ENCODE measurements at regions not wholly inside any gene's neighbourhood (a gene's known extent, or its start where the extent isn't known, plus 50 kb on each side); places are given as distances from the start of the nearest gene placed in this dataset.
"Not testable (repeated sequence)": the region's sequence is repeated elsewhere in the genome, so short reads cannot be mapped to it uniquely, and the experiment has no call there.

GRCh38 chr2:23042216-23042906, 342.6 kb upstream of the KLHL29 start:
- Histone ChIP-seq H3K9me3 (ENCODE audit: control insufficient read depth, low read length) (no peaks in the 10 kb centered on the region), H3K4me3 (ENCODE audit: low read length) (peak overlapping the region; percentile 59), H3K36me3 (ENCODE audit: control insufficient read depth, insufficient read depth, low read length, severe bottlenecking) (no peaks in the 10 kb centered on the region), H3K27me3 (replicated peaks; ENCODE audit: control insufficient read depth, insufficient read depth, low read length) (no peaks in the 10 kb centered on the region), H3K9ac (ENCODE audit: low read length) (peak overlapping the region; percentile 68), H3K4me1 (ENCODE audit: control insufficient read depth, insufficient read depth, low read length) (peaks cover 24% of the 10 kb centered on the region)
- DNase-seq (ENCODE audit: low read depth) = peak; percentile 1

- Histone ChIP-seq H3K4me1 (ENCODE audit: control insufficient read depth, insufficient read depth, low read length) (peaks cover 8% of the 10 kb centered on the region), H3K27me3 (replicated peaks; ENCODE audit: control insufficient read depth, insufficient read depth, low read length) (no peaks in the 10 kb centered on the region), H3K9me3 (ENCODE audit: control insufficient read depth, low read length) (peaks cover 4% of the 10 kb centered on the region), H3K9ac (ENCODE audit: low read length) (no peak overlapping the region), H3K4me3 (ENCODE audit: low read length) (no peak overlapping the region), H3K36me3 (ENCODE audit: control insufficient read depth, insufficient read depth, low read length, severe bottlenecking) (no peaks in the 10 kb centered on the region)
- no peak for DNase-seq (ENCODE audit: low read depth)
These were observed 334.6 kb upstream of the KLHL29 start for GRCh38 chr2:23050388-23050787.

DNA sequence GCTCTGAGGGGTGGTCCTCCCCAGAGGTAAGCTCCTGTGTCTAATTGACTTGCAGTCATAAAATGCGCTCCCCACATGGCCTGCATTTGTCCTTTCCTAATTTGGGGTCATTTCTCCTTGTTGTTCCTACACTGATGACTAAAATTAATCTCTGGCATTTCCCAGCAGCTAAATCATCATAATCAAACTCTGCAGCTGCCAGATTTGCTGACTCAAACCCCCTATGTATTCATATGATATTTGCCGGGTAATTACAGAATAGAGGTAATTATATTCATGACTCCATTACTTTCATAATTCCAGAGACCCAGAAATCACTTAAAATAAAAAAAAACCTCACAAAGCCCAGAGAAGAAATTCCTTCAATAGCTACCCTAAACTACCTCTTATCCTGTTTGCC, 331.4 kb upstream of the KLHL29 start:
- Histone ChIP-seq H3K4me1 (ENCODE audit: control insufficient read depth, insufficient read depth, low read length) (peaks cover 8% of the 10 kb centered on the region), H3K27me3 (replicated peaks; ENCODE audit: control insufficient read depth, insufficient read depth, low read length) (no peaks in the 10 kb centered on the region)

DNA sequence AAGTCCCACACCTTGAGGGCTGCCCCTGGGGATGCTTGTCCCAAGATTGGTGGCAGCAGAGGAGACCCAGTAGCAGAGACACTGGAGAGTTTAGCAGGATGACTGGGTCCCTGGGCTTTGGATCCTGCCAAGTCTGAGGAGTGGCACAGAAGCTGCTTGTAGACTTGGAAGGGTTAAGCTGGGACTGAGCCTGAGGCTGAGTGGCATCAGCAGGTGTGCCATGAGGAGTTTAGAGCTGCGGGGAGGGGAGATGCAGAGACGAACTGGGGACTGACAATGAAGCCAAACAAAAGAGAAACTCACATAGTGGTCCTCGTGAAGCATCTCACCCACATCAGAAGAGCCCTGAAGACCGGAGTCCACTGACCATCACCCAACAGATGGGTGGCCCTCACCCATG, 329.7 kb upstream of the KLHL29 start:
- H3K4me1 ChIP-seq (ENCODE audit: control insufficient read depth, insufficient read depth, low read length) = peaks cover 8% of the 10 kb centered on the region
- no peak for DNase-seq (ENCODE audit: low read depth)
- no peaks in the 10 kb centered on the region for H3K27me3 ChIP-seq (replicated peaks; ENCODE audit: control insufficient read depth, insufficient read depth, low read length)
- peaks cover 4% of the 10 kb centered on the region for H3K9me3 ChIP-seq (ENCODE audit: control insufficient read depth, low read length)
- H3K9ac ChIP-seq (ENCODE audit: low read length) = no peak overlapping the region
- H3K4me3 ChIP-seq (ENCODE audit: low read length) = no peak overlapping the region
- no peaks in the 10 kb centered on the region for H3K36me3 ChIP-seq (ENCODE audit: control insufficient read depth, insufficient read depth, low read length, severe bottlenecking)

More for the DNA sequence above, 331.4 kb upstream of the KLHL29 start:
- H3K9ac ChIP-seq (ENCODE audit: low read length) = no peak overlapping the region
- DNase-seq (ENCODE audit: low read depth) = no peak
- H3K36me3 ChIP-seq (ENCODE audit: control insufficient read depth, insufficient read depth, low read length, severe bottlenecking) = no peaks in the 10 kb centered on the region
- peak overlapping the region; percentile 0 for H3K4me3 ChIP-seq (ENCODE audit: low read length)
- H3K9me3 ChIP-seq (ENCODE audit: control insufficient read depth, low read length) = peaks cover 4% of the 10 kb centered on the region

DNA sequence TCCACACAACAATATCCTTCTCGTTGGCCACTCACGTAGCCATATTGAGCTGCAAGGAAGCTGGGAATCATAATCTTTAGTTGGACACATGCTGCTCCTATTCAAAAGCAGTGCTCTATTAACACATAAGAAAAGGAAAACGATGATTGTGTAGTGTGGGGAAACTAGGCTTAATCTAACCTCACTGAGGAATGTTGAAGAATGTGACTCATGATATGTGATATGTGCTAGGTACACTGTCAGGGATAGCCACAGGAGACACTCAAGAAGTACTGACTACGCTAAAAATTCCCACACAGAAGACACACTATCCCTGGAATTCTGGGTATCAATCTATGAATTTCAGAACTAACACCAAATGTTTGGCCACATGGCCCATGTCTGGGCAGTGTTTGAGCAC, 328.1 kb upstream of the KLHL29 start:
- H3K27me3 ChIP-seq (replicated peaks; ENCODE audit: control insufficient read depth, insufficient read depth, low read length); H3K9me3 ChIP-seq (ENCODE audit: control insufficient read depth, low read length); H3K9ac ChIP-seq (ENCODE audit: low read length); H3K4me1 ChIP-seq (ENCODE audit: control insufficient read depth, insufficient read depth, low read length); H3K36me3 ChIP-seq (ENCODE audit: control insufficient read depth, insufficient read depth, low read length, severe bottlenecking); DNase-seq (ENCODE audit: low read depth); H3K4me3 ChIP-seq (ENCODE audit: low read length): not testable (repeated sequence)

GRCh38 chr2:23058435-23058834, 326.5 kb upstream of the KLHL29 start:
- Histone ChIP-seq H3K27me3 (replicated peaks; ENCODE audit: control insufficient read depth, insufficient read depth, low read length) (no peaks in the 10 kb centered on the region), H3K9me3 (ENCODE audit: control insufficient read depth, low read length) (no peaks in the 10 kb centered on the region), H3K9ac (ENCODE audit: low read length) (no peak overlapping the region), H3K4me1 (ENCODE audit: control insufficient read depth, insufficient read depth, low read length) (peaks cover 4% of the 10 kb centered on the region), H3K36me3 (ENCODE audit: control insufficient read depth, insufficient read depth, low read length, severe bottlenecking) (no peaks in the 10 kb centered on the region), H3K4me3 (ENCODE audit: low read length) (no peak overlapping the region)
- no peak for DNase-seq (ENCODE audit: low read depth)

DNA sequence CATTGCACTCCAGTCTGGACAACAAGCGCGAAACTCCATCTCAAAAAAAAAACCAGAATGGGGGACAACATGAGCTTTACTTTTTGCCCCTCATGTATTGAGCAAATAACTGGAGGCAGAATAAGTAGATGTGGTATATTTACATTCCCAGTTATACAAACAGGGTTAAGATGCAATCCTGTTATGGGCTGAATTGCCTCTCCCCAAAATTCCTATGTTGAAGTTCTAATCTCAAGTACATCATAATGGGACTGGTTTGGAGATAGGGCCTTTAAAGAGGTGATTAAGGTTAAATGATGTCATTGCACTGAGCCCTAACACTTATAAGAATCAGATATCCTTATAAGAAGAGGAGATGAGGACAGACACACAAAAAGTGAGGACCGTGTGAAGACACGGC, 319.8 kb upstream of the KLHL29 start:
- Histone ChIP-seq H3K36me3 (ENCODE audit: control insufficient read depth, insufficient read depth, low read length, severe bottlenecking) (no peaks in the 10 kb centered on the region), H3K27me3 (replicated peaks; ENCODE audit: control insufficient read depth, insufficient read depth, low read length) (peaks cover 5% of the 10 kb centered on the region), H3K9me3 (ENCODE audit: control insufficient read depth, low read length) (no peaks in the 10 kb centered on the region), H3K4me3 (ENCODE audit: low read length) (no peak overlapping the region), H3K9ac (ENCODE audit: low read length) (no peak overlapping the region), H3K4me1 (ENCODE audit: control insufficient read depth, insufficient read depth, low read length) (no peaks in the 10 kb centered on the region)
- DNase-seq (ENCODE audit: low read depth) = no peak

- Histone ChIP-seq H3K36me3 (ENCODE audit: control insufficient read depth, insufficient read depth, low read length, severe bottlenecking) (no peaks in the 10 kb centered on the region), H3K4me3 (ENCODE audit: low read length) (no peak overlapping the region), H3K27me3 (replicated peaks; ENCODE audit: control insufficient read depth, insufficient read depth, low read length) (peaks cover 5% of the 10 kb centered on the region), H3K9me3 (ENCODE audit: control insufficient read depth, low read length) (no peaks in the 10 kb centered on the region), H3K4me1 (ENCODE audit: control insufficient read depth, insufficient read depth, low read length) (no peaks in the 10 kb centered on the region), H3K9ac (ENCODE audit: low read length) (no peak overlapping the region)
- no peak for DNase-seq (ENCODE audit: low read depth)
These were observed 319.0 kb upstream of the KLHL29 start for GRCh38 chr2:23065936-23066335.

- H3K4me3 ChIP-seq (ENCODE audit: low read length) = no peak overlapping the region
- H3K27me3 ChIP-seq (replicated peaks; ENCODE audit: control insufficient read depth, insufficient read depth, low read length) = peaks cover 5% of the 10 kb centered on the region
- H3K9ac ChIP-seq (ENCODE audit: low read length) = no peak overlapping the region
- H3K36me3 ChIP-seq (ENCODE audit: control insufficient read depth, insufficient read depth, low read length, severe bottlenecking) = no peaks in the 10 kb centered on the region
- no peaks in the 10 kb centered on the region for H3K9me3 ChIP-seq (ENCODE audit: control insufficient read depth, low read length)
- no peaks in the 10 kb centered on the region for H3K4me1 ChIP-seq (ENCODE audit: control insufficient read depth, insufficient read depth, low read length)
- no peak for DNase-seq (ENCODE audit: low read depth)
These were observed 318.3 kb upstream of the KLHL29 start for GRCh38 chr2:23066686-23067085.

DNA sequence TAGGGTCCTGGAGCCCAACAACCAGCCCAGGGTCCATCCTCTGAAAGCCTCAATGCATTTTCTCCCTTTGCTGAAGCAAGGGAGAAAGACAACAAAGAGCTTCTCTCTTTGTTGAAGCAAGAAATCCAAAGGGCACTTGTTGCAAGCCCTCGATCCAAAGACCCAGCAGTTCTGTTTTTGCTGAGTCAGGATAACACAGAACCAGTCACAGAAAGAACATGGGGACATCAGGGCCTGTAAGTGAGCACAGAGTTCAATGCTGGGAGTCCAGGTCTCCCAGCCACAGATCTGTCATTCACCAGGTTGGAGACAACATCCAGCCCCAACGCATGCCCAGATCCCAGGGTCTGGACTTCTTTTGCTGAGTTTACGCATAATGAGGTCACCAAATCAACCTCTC, 315.8 kb upstream of the KLHL29 start:
- no peak overlapping the region for H3K4me3 ChIP-seq (ENCODE audit: low read length)
- peaks cover 5% of the 10 kb centered on the region for H3K27me3 ChIP-seq (replicated peaks; ENCODE audit: control insufficient read depth, insufficient read depth, low read length)
- no peaks in the 10 kb centered on the region for H3K36me3 ChIP-seq (ENCODE audit: control insufficient read depth, insufficient read depth, low read length, severe bottlenecking)
- no peak for DNase-seq (ENCODE audit: low read depth)
- no peaks in the 10 kb centered on the region for H3K9me3 ChIP-seq (ENCODE audit: control insufficient read depth, low read length)
- H3K4me1 ChIP-seq (ENCODE audit: control insufficient read depth, insufficient read depth, low read length) = no peaks in the 10 kb centered on the region
- H3K9ac ChIP-seq (ENCODE audit: low read length) = no peak overlapping the region

GRCh38 chr2:23069923-23070322, 315.1 kb upstream of the KLHL29 start:
- Histone ChIP-seq H3K9ac (ENCODE audit: low read length) (no peak overlapping the region), H3K36me3 (ENCODE audit: control insufficient read depth, insufficient read depth, low read length, severe bottlenecking) (no peaks in the 10 kb centered on the region), H3K4me1 (ENCODE audit: control insufficient read depth, insufficient read depth, low read length) (no peaks in the 10 kb centered on the region), H3K4me3 (ENCODE audit: low read length) (no peak overlapping the region), H3K27me3 (replicated peaks; ENCODE audit: control insufficient read depth, insufficient read depth, low read length) (peaks cover 5% of the 10 kb centered on the region), H3K9me3 (ENCODE audit: control insufficient read depth, low read length) (no peaks in the 10 kb centered on the region)
- DNase-seq (ENCODE audit: low read depth) = no peak

DNA sequence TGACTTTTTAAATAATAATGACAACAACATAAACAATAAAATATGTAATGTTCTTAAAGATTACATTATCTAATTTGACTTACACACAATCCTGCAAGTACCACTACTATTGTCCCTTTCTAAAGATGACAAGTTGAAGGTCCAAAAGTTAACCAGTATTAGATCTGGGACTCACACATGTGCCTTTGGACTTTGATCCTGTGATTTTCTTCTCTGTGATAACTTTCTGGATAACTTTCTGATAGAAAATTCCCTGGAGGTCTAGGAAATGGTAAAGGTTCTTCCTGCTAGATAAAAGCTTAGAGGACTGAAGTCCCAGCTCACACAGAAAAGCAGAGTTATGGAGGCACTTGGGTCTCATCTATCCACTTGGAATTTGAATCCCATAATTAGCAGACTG, 311.9 kb upstream of the KLHL29 start:
- Histone ChIP-seq H3K27me3 (replicated peaks; ENCODE audit: control insufficient read depth, insufficient read depth, low read length) (no peaks in the 10 kb centered on the region), H3K9ac (ENCODE audit: low read length) (no peak overlapping the region), H3K4me3 (ENCODE audit: low read length) (no peak overlapping the region), H3K9me3 (ENCODE audit: control insufficient read depth, low read length) (no peaks in the 10 kb centered on the region), H3K4me1 (ENCODE audit: control insufficient read depth, insufficient read depth, low read length) (no peaks in the 10 kb centered on the region), H3K36me3 (ENCODE audit: control insufficient read depth, insufficient read depth, low read length, severe bottlenecking) (no peaks in the 10 kb centered on the region)
- no peak for DNase-seq (ENCODE audit: low read depth)
